Urinary bladder (tissue), 3 donors: ENCODE measurements at regions not wholly inside any gene's neighbourhood (a gene's known extent, or its start where the extent isn't known, plus 50 kb on each side); places are given as distances from the start of the nearest gene placed in this dataset.

Experiments
- DNase-seq: peaks from one replicate; pipeline ENCODE4 v3.0.0-alpha.2; 2015; ENCODE audit errors: extremely low spot score
- H3K27ac ChIP-seq: one replicate; pipeline ENCODE4 v1.5.1; 2013; ENCODE audit warnings: low read depth, mild to moderate bottlenecking, moderate library complexity
- H3K36me3 ChIP-seq: one replicate; pipeline ENCODE4 v1.6.1; 2013; ENCODE audit warnings: mild to moderate bottlenecking, moderate library complexity; ENCODE audit not compliant: insufficient read depth
- H3K4me1 ChIP-seq: one replicate; pipeline ENCODE4 v1.6.1; 2013; ENCODE audit warnings: mild to moderate bottlenecking, moderate library complexity; ENCODE audit not compliant: insufficient read depth
- H3K4me3 ChIP-seq: one replicate; pipeline ENCODE4 v1.5.1; 2013; ENCODE audit warnings: low read depth, low read length
- WGBS: extraction: QIAGEN DNeasy Blood & Tissue Kit; methylation state at CpG from one replicate; pipeline ENCODE4 v1.1.7; 2013; 5-methylcytosine and 5-hydroxymethylcytosine counted together
- donor health status: healthy with polysubstance abuse.
- donor health status: healthy.

- H3K4me1 ChIP-seq = no peaks in the 10 kb centered on the region
- H3K36me3 ChIP-seq = no peaks in the 10 kb centered on the region
- no peak overlapping the region for H3K27ac ChIP-seq
- H3K4me3 ChIP-seq = no peak overlapping the region
- no peak for DNase-seq
- WGBS = 85% methylated on average over 5 of the region's 5 CpGs
These were observed 591.9 kb downstream of the IRS1 start for GRCh38 chr2:226207671-226208070.

- WGBS = 87% methylated on average over 2 of the region's 2 CpGs
- no peak for DNase-seq
- Histone ChIP-seq H3K4me3 (no peak overlapping the region), H3K4me1 (no peaks in the 10 kb centered on the region), H3K27ac (no peak overlapping the region), H3K36me3 (no peaks in the 10 kb centered on the region)
These were observed 600.1 kb downstream of the IRS1 start for GRCh38 chr2:226199555-226199954.

GRCh38 chr2:226198956-226199355 lies 600.7 kb downstream of the IRS1 start:
- DNase-seq = no peak
- Histone ChIP-seq H3K27ac (no peak overlapping the region), H3K36me3 (no peaks in the 10 kb centered on the region), H3K4me3 (no peak overlapping the region), H3K4me1 (no peaks in the 10 kb centered on the region)
- 92% methylated on average over 4 of the region's 4 CpGs for WGBS

- H3K4me1 ChIP-seq = peaks cover 1% of the 10 kb centered on the region
- H3K36me3 ChIP-seq = no peaks in the 10 kb centered on the region
- DNase-seq = no peak
- no peak overlapping the region for H3K4me3 ChIP-seq
- 86% methylated on average over 5 of the region's 5 CpGs for WGBS
- H3K27ac ChIP-seq = no peak overlapping the region
These were observed 609.0 kb downstream of the IRS1 start for GRCh38 chr2:226190479-226191252.

- WGBS = 83% methylated on average over 5 of the region's 5 CpGs
- no peak overlapping the region for H3K27ac ChIP-seq
- peaks cover 1% of the 10 kb centered on the region for H3K4me1 ChIP-seq
- H3K36me3 ChIP-seq = no peaks in the 10 kb centered on the region
- no peak overlapping the region for H3K4me3 ChIP-seq
- DNase-seq = no peak
These were observed 610.6 kb downstream of the IRS1 start for GRCh38 chr2:226189061-226189460.

GRCh38 chr2:226187616-226188015 lies 612.0 kb downstream of the IRS1 start:
- 16% methylated on average over 2 of the region's 2 CpGs for WGBS
- H3K4me1 ChIP-seq = peaks cover 1% of the 10 kb centered on the region
- H3K27ac ChIP-seq = no peak overlapping the region
- H3K4me3 ChIP-seq = no peak overlapping the region
- H3K36me3 ChIP-seq = no peaks in the 10 kb centered on the region
- DNase-seq = peak; percentile 33

- WGBS = 40% methylated on average over 2 of the region's 2 CpGs
- no peak overlapping the region for H3K27ac ChIP-seq
These were observed 612.5 kb downstream of the IRS1 start for GRCh38 chr2:226187156-226187555.

GRCh38 chr2:226185616-226186211 lies 613.9 kb downstream of the IRS1 start:
- H3K4me3 ChIP-seq = no peak overlapping the region
- peaks cover 1% of the 10 kb centered on the region for H3K4me1 ChIP-seq
- H3K27ac ChIP-seq = no peak overlapping the region
- no peaks in the 10 kb centered on the region for H3K36me3 ChIP-seq
- peak; percentile 60 for DNase-seq
- 20% methylated on average over 3 of the region's 3 CpGs for WGBS

More at GRCh38 chr2:226187156-226187555, 612.5 kb downstream of the IRS1 start:
- DNase-seq = no peak
- H3K4me1 ChIP-seq = peaks cover 1% of the 10 kb centered on the region
- no peak overlapping the region for H3K4me3 ChIP-seq
- H3K36me3 ChIP-seq = no peaks in the 10 kb centered on the region

GRCh38 chr2:226184940-226185615 lies 614.5 kb downstream of the IRS1 start:
- no peak for DNase-seq
- Histone ChIP-seq H3K36me3 (no peaks in the 10 kb centered on the region), H3K4me3 (no peak overlapping the region), H3K27ac (no peak overlapping the region), H3K4me1 (peaks cover 1% of the 10 kb centered on the region)
- 46% methylated on average over 6 of the region's 6 CpGs for WGBS

GRCh38 chr2:226184540-226184939 lies 615.1 kb downstream of the IRS1 start:
- no peaks in the 10 kb centered on the region for H3K36me3 ChIP-seq
- 69% methylated on average over 2 of the region's 2 CpGs for WGBS
- no peak for DNase-seq
- H3K4me3 ChIP-seq = no peak overlapping the region
- no peak overlapping the region for H3K27ac ChIP-seq
- H3K4me1 ChIP-seq = peaks cover 1% of the 10 kb centered on the region

GRCh38 chr2:226183550-226183949 lies 616.1 kb downstream of the IRS1 start:
- Histone ChIP-seq H3K4me1 (peaks cover 1% of the 10 kb centered on the region), H3K4me3 (no peak overlapping the region), H3K36me3 (no peaks in the 10 kb centered on the region), H3K27ac (no peak overlapping the region)
- DNase-seq = no peak
- WGBS = 92% methylated on average over 3 of the region's 3 CpGs

- DNase-seq = no peak
- no peak overlapping the region for H3K4me3 ChIP-seq
- H3K4me1 ChIP-seq = peaks cover 1% of the 10 kb centered on the region
- no peaks in the 10 kb centered on the region for H3K36me3 ChIP-seq
- no peak overlapping the region for H3K27ac ChIP-seq
- 78% methylated on average over 2 of the region's 2 CpGs for WGBS
These were observed 616.6 kb downstream of the IRS1 start for GRCh38 chr2:226183033-226183432.

GRCh38 chr2:226181909-226182308 lies 617.7 kb downstream of the IRS1 start:
- no peaks in the 10 kb centered on the region for H3K36me3 ChIP-seq
- no peak for DNase-seq
- H3K4me3 ChIP-seq = no peak overlapping the region
- H3K4me1 ChIP-seq = no peaks in the 10 kb centered on the region
- no peak overlapping the region for H3K27ac ChIP-seq

- H3K27ac ChIP-seq = no peak overlapping the region
- no peaks in the 10 kb centered on the region for H3K4me1 ChIP-seq
- DNase-seq = no peak
- no peak overlapping the region for H3K4me3 ChIP-seq
- 57% methylated on average over 11 of the region's 11 CpGs for WGBS
- no peaks in the 10 kb centered on the region for H3K36me3 ChIP-seq
These were observed 619.2 kb downstream of the IRS1 start for GRCh38 chr2:226180281-226180884.
